ENCODE measurements at regions not wholly inside any gene's neighbourhood (a gene's known extent, or its start where the extent isn't known, plus 50 kb on each side); places are given as distances from the start of the nearest gene placed in this dataset.

- TF ChIP-seq ZFX (IDR thresholded peaks at IDR 0.05): no peak
- TF ChIP-seq CTCF (conservative IDR thresholded peaks at IDR 0.05): no peak
- H3K27ac ChIP-seq: no peak overlapping the region
These were observed 103.3 kb upstream of the RASA1 start for GRCh38 chr5:87164409-87164808.

- TF ChIP-seq ZFX (IDR thresholded peaks at IDR 0.05): no peak
- TF ChIP-seq CTCF (conservative IDR thresholded peaks at IDR 0.05): no peak
These were observed 98.2 kb upstream of the RASA1 start for GRCh38 chr5:87169300-87169991.

GRCh38 chr5:87170799-87171198 is 96.9 kb upstream of the RASA1 start:
- TF ChIP-seq CTCF (conservative IDR thresholded peaks at IDR 0.05): no peak
- no peak for TF ChIP-seq ZFX (IDR thresholded peaks at IDR 0.05)
- H3K27ac ChIP-seq: no peak overlapping the region

More at GRCh38 chr5:87169300-87169991, 98.2 kb upstream of the RASA1 start:
- H3K27ac ChIP-seq: no peak overlapping the region

GRCh38 chr5:87182649-87183048 is 85.0 kb upstream of the RASA1 start:
- H3K27ac ChIP-seq: no peak overlapping the region
- TF ChIP-seq CTCF (conservative IDR thresholded peaks at IDR 0.05) (no peak), ZFX (IDR thresholded peaks at IDR 0.05) (no peak)

- TF ChIP-seq ZFX (IDR thresholded peaks at IDR 0.05) (no peak), CTCF (conservative IDR thresholded peaks at IDR 0.05) (no peak)
- no peak overlapping the region for H3K27ac ChIP-seq
These were observed 83.8 kb upstream of the RASA1 start for GRCh38 chr5:87183896-87184295.

GRCh38 chr5:87184605-87185004 is 83.1 kb upstream of the RASA1 start:
- no peak for TF ChIP-seq ZFX (IDR thresholded peaks at IDR 0.05)
- no peak for TF ChIP-seq CTCF (conservative IDR thresholded peaks at IDR 0.05)
- no peak overlapping the region for H3K27ac ChIP-seq

GRCh38 chr5:87185838-87186237 is 81.8 kb upstream of the RASA1 start:
- no peak for TF ChIP-seq ZFX (IDR thresholded peaks at IDR 0.05)
- no peak for TF ChIP-seq CTCF (conservative IDR thresholded peaks at IDR 0.05)
- no peak overlapping the region for H3K27ac ChIP-seq
